RWPE1 (cell line): ENCODE measurements at regions not wholly inside any gene's neighbourhood (a gene's known extent, or its start where the extent isn't known, plus 50 kb on each side); places are given as distances from the start of the nearest gene placed in this dataset.
"Not testable (repeated sequence)": the region's sequence is repeated elsewhere in the genome, so short reads cannot be mapped to it uniquely, and the experiment has no call there.

Source experiments
- CTCF ChIA-PET: fragments of 350-600 bp; sonication (Branson Sonifier 250); formaldehyde crosslinking; extraction: SDS; loops from one replicate; lab custom pipeline; 2021; lab: Yijun Ruan, JAX
- POLR2A ChIA-PET: fragments of 400-600 bp; formaldehyde crosslinking; extraction: SDS; loops from one replicate; lab custom pipeline; 2020; ENCODE audit warnings: antibody characterized with exemption; ENCODE audit not compliant: low non-redundant PET; lab: Yijun Ruan, JAX
- DNase-seq: peaks from one replicate; pipeline ENCODE4 v3.0.0; 2012; ENCODE audit warnings: low spot score
- H3K27ac ChIP-seq: fragments of 450-650 bp; 2 replicates; pipeline ENCODE4 v1.5.1; 2017
- TF ChIP-seq, protein P1 (sequence below): fragments of 450-650 bp; conservative IDR thresholded peaks from 2 replicates; pipeline ENCODE4 v1.5.1; 2017; ENCODE audit warnings: low read depth, mild to moderate bottlenecking

DNA sequence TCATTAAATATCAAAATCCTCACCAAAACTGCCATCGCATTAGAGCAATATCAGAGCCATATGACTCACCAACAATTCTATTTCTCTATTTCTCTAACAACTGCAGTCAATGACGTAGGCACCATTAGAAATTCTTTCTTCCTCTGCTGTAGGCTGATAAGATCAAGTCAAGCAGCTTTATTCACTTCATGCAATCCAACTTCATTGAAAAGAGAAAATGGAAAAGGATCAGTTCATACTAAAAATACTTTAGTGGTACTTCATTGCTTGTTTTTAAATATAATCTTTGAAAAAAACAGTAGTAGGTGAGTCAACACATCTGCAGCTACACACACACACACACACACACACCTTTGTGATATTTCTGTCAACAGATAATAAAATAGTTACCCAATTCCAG, 345.3 kb upstream of the TENM3 start:
- H3K27ac ChIP-seq = no peak overlapping the region
- no peak for DNase-seq
- POLR2A ChIA-PET = no interaction called here
- TF ChIP-seq, protein P1, sequence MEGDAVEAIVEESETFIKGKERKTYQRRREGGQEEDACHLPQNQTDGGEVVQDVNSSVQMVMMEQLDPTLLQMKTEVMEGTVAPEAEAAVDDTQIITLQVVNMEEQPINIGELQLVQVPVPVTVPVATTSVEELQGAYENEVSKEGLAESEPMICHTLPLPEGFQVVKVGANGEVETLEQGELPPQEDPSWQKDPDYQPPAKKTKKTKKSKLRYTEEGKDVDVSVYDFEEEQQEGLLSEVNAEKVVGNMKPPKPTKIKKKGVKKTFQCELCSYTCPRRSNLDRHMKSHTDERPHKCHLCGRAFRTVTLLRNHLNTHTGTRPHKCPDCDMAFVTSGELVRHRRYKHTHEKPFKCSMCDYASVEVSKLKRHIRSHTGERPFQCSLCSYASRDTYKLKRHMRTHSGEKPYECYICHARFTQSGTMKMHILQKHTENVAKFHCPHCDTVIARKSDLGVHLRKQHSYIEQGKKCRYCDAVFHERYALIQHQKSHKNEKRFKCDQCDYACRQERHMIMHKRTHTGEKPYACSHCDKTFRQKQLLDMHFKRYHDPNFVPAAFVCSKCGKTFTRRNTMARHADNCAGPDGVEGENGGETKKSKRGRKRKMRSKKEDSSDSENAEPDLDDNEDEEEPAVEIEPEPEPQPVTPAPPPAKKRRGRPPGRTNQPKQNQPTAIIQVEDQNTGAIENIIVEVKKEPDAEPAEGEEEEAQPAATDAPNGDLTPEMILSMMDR = no peak
- CTCF ChIA-PET = interaction anchor here (0.7 kb wide), 1 partner anchor 15 kb away, joined by 3 read pairs; no protein-coding TSS in a partner anchor

- POLR2A ChIA-PET, DNase-seq, H3K27ac ChIP-seq: not testable (repeated sequence)
- CTCF ChIA-PET = interaction anchor here (0.7 kb wide), 1 partner anchor 845 kb away, joined by 5 read pairs; no protein-coding TSS in a partner anchor
Measured at GRCh38 chr4:181902404-181902803, 340.8 kb upstream of the TENM3 start.

DNA sequence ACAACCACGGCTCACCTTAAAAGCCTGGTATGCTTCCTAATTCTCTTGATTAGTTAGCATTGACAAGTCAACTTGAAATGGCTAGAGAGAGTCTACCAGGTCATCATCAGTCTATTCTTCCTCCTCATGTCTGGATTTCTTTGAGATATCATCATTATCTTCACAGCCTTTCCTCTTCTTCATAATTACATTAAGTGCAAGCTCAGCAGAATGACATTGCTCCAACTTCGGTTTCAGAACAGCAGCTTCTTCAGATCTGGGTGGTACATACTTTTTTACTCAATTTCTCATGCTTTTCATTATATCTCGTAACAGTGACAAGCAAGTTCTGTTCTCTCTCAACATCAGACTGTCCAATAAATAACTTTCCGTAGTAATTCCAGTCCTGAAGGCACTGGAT, 337.5 kb upstream of the TENM3 start:
- no peak for DNase-seq
- CTCF ChIA-PET = interaction anchor here (0.6 kb wide), 1 partner anchor 114 kb away, joined by 3 read pairs; no protein-coding TSS in a partner anchor
- H3K27ac ChIP-seq = no peak overlapping the region
- POLR2A ChIA-PET = no interaction called here
- TF ChIP-seq, protein P1 = no peak

DNA sequence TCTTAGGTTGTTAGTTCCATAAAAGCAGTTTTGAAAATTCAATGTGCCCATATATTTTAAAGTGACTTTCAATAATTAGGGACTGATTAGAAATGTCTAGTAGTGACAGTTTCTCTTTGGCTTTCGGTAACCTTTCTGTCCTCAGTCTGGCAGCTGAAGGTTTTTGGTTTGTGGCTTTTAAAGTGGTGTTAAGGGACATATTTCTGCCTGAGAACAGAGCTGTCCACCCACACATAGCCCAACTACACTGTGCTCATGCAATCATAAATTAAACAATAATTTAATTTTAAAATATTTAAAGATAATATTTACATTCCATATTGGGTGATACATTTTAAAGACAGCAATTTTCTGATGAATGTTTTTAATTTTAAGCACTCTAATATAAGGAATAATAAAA, 335.0 kb upstream of the TENM3 start:
- ChIA-PET CTCF (no interaction called here), POLR2A (no interaction called here)
- TF ChIP-seq, protein P1 = no peak
- H3K27ac ChIP-seq = no peak overlapping the region
- no peak for DNase-seq

GRCh38 chr4:181909368-181909767, 333.8 kb upstream of the TENM3 start:
- peak; percentile 14 for DNase-seq
- POLR2A ChIA-PET = no interaction called here
- CTCF ChIA-PET = no interaction called here
- no peak overlapping the region for H3K27ac ChIP-seq
- TF ChIP-seq, protein P1 = no peak

DNA sequence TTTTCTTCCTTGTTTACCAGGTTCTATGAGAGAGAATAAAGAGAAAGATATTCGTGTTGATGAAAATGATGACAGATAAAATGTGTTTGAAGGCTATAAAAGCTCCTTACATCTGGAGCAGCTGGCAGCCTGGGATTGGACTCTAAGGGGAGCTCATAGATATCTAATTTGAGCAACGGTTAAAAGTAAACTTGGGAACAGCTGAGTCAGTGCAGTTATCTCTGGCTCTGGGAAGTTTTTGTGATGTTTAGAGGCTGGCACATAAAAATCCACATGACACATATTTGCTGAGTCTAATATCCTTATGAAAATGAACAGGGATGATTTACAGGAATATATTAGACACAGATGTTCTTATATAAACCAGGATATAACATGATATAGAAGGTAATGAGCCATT, 331.8 kb upstream of the TENM3 start:
- POLR2A ChIA-PET = no interaction called here
- CTCF ChIA-PET = interaction anchor here (0.6 kb wide), 1 partner anchor 218 kb away, joined by 3 read pairs; no protein-coding TSS in a partner anchor
- TF ChIP-seq, protein P1 = no peak
- no peak for DNase-seq
- H3K27ac ChIP-seq = no peak overlapping the region

- ChIA-PET POLR2A (no interaction called here), CTCF (interaction anchor here (0.6 kb wide), 1 partner anchor 83 kb away, joined by 3 read pairs; no protein-coding TSS in a partner anchor)
- DNase-seq = no peak
- no peak overlapping the region for H3K27ac ChIP-seq
- TF ChIP-seq, protein P1 = no peak
Measured at GRCh38 chr4:181933471-181933870, 309.7 kb upstream of the TENM3 start.
